H1 (cell line): ENCODE measurements at regions not wholly inside any gene's neighbourhood (a gene's known extent, or its start where the extent isn't known, plus 50 kb on each side); places are given as distances from the start of the nearest gene placed in this dataset.

Experiments
- CTCF ChIA-PET: fragments of 300-600 bp; sonication (Branson Sonifier 250); formaldehyde crosslinking; loops from one replicate; lab custom pipeline; 2021; ENCODE audit not compliant: partially characterized antibody; lab: Charles Lee
- POLR2A ChIA-PET: fragments of 300-600 bp; sonication (Branson Sonifier 250); formaldehyde crosslinking; loops from one replicate; lab custom pipeline; 2021; ENCODE audit warnings: inconsistent platforms; ENCODE audit not compliant: partially characterized antibody; lab: Charles Lee
- DNase-seq, 2 experiments: peaks; one replicate each; pipeline versions ENCODE4 v3.0.0 to v3.0.0-alpha.2; 2010 to 2022; ENCODE audit warnings: low spot score in 2 of 2, low read depth in 1 of 2, mixed read lengths in 1 of 2
- FAIRE-seq: peaks from 2 replicates; lab custom pipeline; 2011; peaks lifted over from hg19 to GRCh38; lab: Jason Lieb, UNC
- H2AFZ ChIP-seq: 2 replicates; pipeline ENCODE4 v1.8.1; 2012; ENCODE audit warnings: low read length, inconsistent platforms
- H2AK5ac ChIP-seq: 2 replicates; pipeline ENCODE4 v1.6.1; 2013; ENCODE audit warnings: low read depth, low read length
- H2BK120ac ChIP-seq: replicated peaks from 2 replicates; pipeline ENCODE3; 2013; ENCODE audit warnings: low read depth, low read length, inconsistent platforms
- H2BK12ac ChIP-seq: 2 replicates; pipeline ENCODE4 v1.6.1; 2013; ENCODE audit warnings: low read depth, low read length
- H2BK15ac ChIP-seq: 2 replicates; pipeline ENCODE4 v1.6.1; 2013; ENCODE audit warnings: low read length
- H2BK20ac ChIP-seq: 2 replicates; pipeline ENCODE4 v1.6.1; 2013; ENCODE audit warnings: low read length
- H2BK5ac ChIP-seq: 2 replicates; pipeline ENCODE4 v1.6.1; 2013; ENCODE audit warnings: low read depth, low read length
- H3K14ac ChIP-seq: 2 replicates; pipeline ENCODE4 v1.6.1; 2013; ENCODE audit warnings: inconsistent platforms; ENCODE audit not compliant: insufficient read length
- H3K18ac ChIP-seq: 2 replicates; pipeline ENCODE4 v1.6.1; 2013; ENCODE audit warnings: low read length; ENCODE audit errors: extremely low read depth
- H3K23ac ChIP-seq: 2 replicates; pipeline ENCODE4 v1.6.1; 2013; ENCODE audit warnings: inconsistent platforms; ENCODE audit not compliant: insufficient read length
- H3K23me2 ChIP-seq: 2 replicates; pipeline ENCODE4 v1.6.1; 2013; ENCODE audit warnings: low read depth, low read length
- H3K27ac ChIP-seq: 2 replicates; pipeline ENCODE4 v1.6.1; 2011; ENCODE audit warnings: low read depth, low read length, inconsistent platforms
- H3K27me3 ChIP-seq, 4 experiments: replicated peaks in 1 of 4; 1 replicate in 1 of 4; 2 replicates in 3 of 4; pipeline versions ENCODE4 v1.6.1 to v1.8.1; 2011 to 2013; ENCODE audit warnings: low read length in 3 of 4, mild to moderate bottlenecking in 3 of 4, inconsistent platforms in 2 of 4, mixed read lengths in 2 of 4, moderate library complexity in 1 of 4; ENCODE audit not compliant: control insufficient read depth in 3 of 4, insufficient read depth in 3 of 4; ENCODE audit errors: extremely low read depth in 1 of 4
- H3K36me3 ChIP-seq, 4 experiments: 2 replicates each; pipeline versions ENCODE4 v1.6.1 to v1.8.1; 2011 to 2013; ENCODE audit warnings: mild to moderate bottlenecking in 4 of 4, low read length in 3 of 4, moderate library complexity in 2 of 4, control low read depth in 1 of 4, inconsistent platforms in 1 of 4; ENCODE audit not compliant: insufficient read depth in 4 of 4, control insufficient read depth in 2 of 4
- H3K4ac ChIP-seq: replicated peaks from 2 replicates; pipeline ENCODE3; 2013; ENCODE audit warnings: low read length, low read depth, mixed read lengths, inconsistent platforms; ENCODE audit not compliant: insufficient read length
- H3K4me1 ChIP-seq, 4 experiments: replicated peaks in 1 of 4; 1 replicate in 1 of 4; 2 replicates in 3 of 4; pipeline versions ENCODE4 v1.6.1 to v1.8.1; 2011 to 2013; ENCODE audit warnings: low read length in 3 of 4, inconsistent platforms in 2 of 4, mixed read lengths in 1 of 4; ENCODE audit not compliant: insufficient read depth in 4 of 4, control insufficient read depth in 3 of 4
- H3K4me2 ChIP-seq, 2 experiments: 2 replicates each; pipeline versions ENCODE4 v1.6.1 to v1.8.1; 2011 to 2013; ENCODE audit warnings: low read depth in 2 of 2, low read length in 2 of 2, control low read depth in 1 of 2, inconsistent platforms in 1 of 2, mild to moderate bottlenecking in 1 of 2; ENCODE audit not compliant: insufficient read depth in 1 of 2
- H3K4me3 ChIP-seq, 4 experiments: fragments of 200-600, 300-600 bp in 1 of 4; sonication (generic), shearing (Covaris generic), sonication (Bioruptor Twin) in 1 of 4; 2 replicates each; pipeline versions ENCODE4 v1.5.1 to v1.8.1; 2011 to 2016; ENCODE audit warnings: low read length in 4 of 4, low read depth in 3 of 4, control low read depth in 2 of 4, inconsistent platforms in 2 of 4, mild to moderate bottlenecking in 2 of 4, mixed read lengths in 1 of 4, moderate library complexity in 1 of 4; ENCODE audit not compliant: insufficient read depth in 2 of 4; ENCODE audit errors: extremely low read depth in 1 of 4
- H3K56ac ChIP-seq: replicated peaks from 2 replicates; pipeline ENCODE3; 2013; ENCODE audit warnings: low read depth, mild to moderate bottlenecking, mixed read lengths, low read length, inconsistent platforms; ENCODE audit not compliant: insufficient read length
- H3K79me1 ChIP-seq: 2 replicates; pipeline ENCODE4 v1.6.1; 2013; ENCODE audit warnings: low read depth, low read length, control low read depth
- H3K79me2 ChIP-seq, 2 experiments: 2 replicates each; pipeline versions ENCODE4 v1.6.1 to v1.8.1; 2012 to 2013; ENCODE audit warnings: low read length in 2 of 2, mild to moderate bottlenecking in 2 of 2, inconsistent platforms in 1 of 2; ENCODE audit not compliant: insufficient read depth in 2 of 2, control insufficient read depth in 1 of 2
- H3K9ac ChIP-seq, 4 experiments: replicated peaks in 1 of 4; 1 replicate in 1 of 4; 2 replicates in 3 of 4; pipeline versions ENCODE4 v1.6.1 to v1.8.1; 2011 to 2013; ENCODE audit warnings: low read depth in 3 of 4, low read length in 3 of 4, control low read depth in 2 of 4, mild to moderate bottlenecking in 2 of 4, moderate library complexity in 2 of 4, inconsistent platforms in 1 of 4; ENCODE audit errors: extremely low read depth in 1 of 4
- H3K9me3 ChIP-seq, 2 experiments: 2 replicates each; pipeline versions ENCODE4 v1.6.1 to v1.8.1; 2012 to 2013; ENCODE audit warnings: mild to moderate bottlenecking in 2 of 2, moderate library complexity in 2 of 2, control low read depth in 1 of 2, inconsistent platforms in 1 of 2, low read depth in 1 of 2, low read length in 1 of 2, mixed read lengths in 1 of 2; ENCODE audit not compliant: insufficient read depth in 2 of 2
- H4K20me1 ChIP-seq, 2 experiments: replicated peaks in 1 of 2; 2 replicates each; pipeline versions ENCODE3 to v1.8.1; 2011 to 2013; ENCODE audit warnings: inconsistent platforms in 2 of 2, low read length in 2 of 2, mild to moderate bottlenecking in 1 of 2; ENCODE audit not compliant: insufficient read depth in 2 of 2, control insufficient read depth in 1 of 2
- H4K5ac ChIP-seq: 2 replicates; pipeline ENCODE4 v1.6.1; 2013; ENCODE audit warnings: low read length, low read depth, mixed read lengths, inconsistent platforms; ENCODE audit not compliant: insufficient read length
- H4K8ac ChIP-seq: 2 replicates; pipeline ENCODE4 v1.8.0; 2013; ENCODE audit warnings: mild to moderate bottlenecking, moderate library complexity, low read length, inconsistent platforms; ENCODE audit not compliant: insufficient read depth; ENCODE audit errors: extremely low read depth
- H4K91ac ChIP-seq: replicated peaks from 2 replicates; pipeline ENCODE3; 2013; ENCODE audit warnings: low read length, mixed read lengths, inconsistent platforms; ENCODE audit not compliant: insufficient read length
- PHF8 ChIP-seq: fragments of 200-600 bp; sonication (generic); conservative IDR thresholded peaks from 2 replicates; pipeline ENCODE4 v1.7.1; 2012; ENCODE audit warnings: low read depth, mild to moderate bottlenecking, inconsistent platforms, low read length, moderate library complexity
- POLR2A ChIP-seq, 2 experiments: IDR thresholded peaks; 1 replicate in 1 of 2; 2 replicates in 1 of 2; pipeline ENCODE4 v1.6.1; 2011; ENCODE audit warnings: low read depth in 2 of 2, low read length in 2 of 2, mild to moderate bottlenecking in 2 of 2; ENCODE audit errors: control extremely low read depth in 1 of 2
- SP4 ChIP-seq: IDR thresholded peaks from 2 replicates; pipeline ENCODE4 v1.6.1; 2012; ENCODE audit warnings: low read length, inconsistent platforms
- WGBS, 2 experiments: shearing (Covaris generic) in 1 of 2; methylation state at CpG; one replicate each; pipeline versions ENCODE4 v1.1.6 to v1.1.7; 2013 to 2015; ENCODE audit warnings: low lambda C conversion rate in 2 of 2, mixed read lengths in 2 of 2, inconsistent platforms in 1 of 2, low coverage in 1 of 2, missing lambda C conversion rate in 1 of 2; ENCODE audit not compliant: insufficient replicate concordance in 2 of 2, insufficient coverage in 1 of 2, insufficient read length in 1 of 2; ENCODE audit errors: extremely low coverage in 1 of 2, missing lambda C conversion rate in 1 of 2; 5-methylcytosine and 5-hydroxymethylcytosine counted together

- Histone ChIP-seq H4K5ac (no peak overlapping the region), H2BK12ac (no peak overlapping the region), H3K4me3 (no peak overlapping the region), H2BK15ac (no peak overlapping the region), H3K4ac (no peak overlapping the region), H3K79me2 (no peaks in the 10 kb centered on the region), H3K14ac (no peak overlapping the region), H4K8ac (no peak overlapping the region), H2AK5ac (no peak overlapping the region), H2AFZ (0 out of 2 replicates have a peak overlapping the region, but pooled peaks have one; percentile 6), H3K9ac (no peak overlapping the region), H4K20me1 (no peaks in the 10 kb centered on the region), H3K56ac (no peak overlapping the region), H3K27me3 (no peaks in the 10 kb centered on the region), H3K4me2 (no peak overlapping the region), H2BK20ac (no peak overlapping the region), H3K27ac (no peak overlapping the region), H3K9me3 (no peaks in the 10 kb centered on the region), H2BK120ac (no peak overlapping the region), H4K91ac (no peak overlapping the region), H3K4me1 (peaks cover 0 to 2% (median 0%) of the 10 kb centered on the region in 4 experiments; a peak in 2 of 7 replicates), H3K23ac (no peak overlapping the region), H3K79me1 (no peaks in the 10 kb centered on the region), H3K18ac (no peak overlapping the region), H3K23me2 (no peaks in the 10 kb centered on the region; the same call in 1 of the 2 replicates), H2BK5ac (no peak overlapping the region), H3K36me3 (no peaks in the 10 kb centered on the region)
- FAIRE-seq (no peak), DNase-seq (no peak)
- 90% methylated on average over 13 of the region's 13 CpGs; no CpG with 5 or more reads in 1 of the 2 experiments for WGBS, 2 experiments
- TF ChIP-seq SP4 (no peak), POLR2A (IDR thresholded peaks at IDR 0.05; ENCODE audit: control extremely low read depth in 1 of 2, low read depth in 2 of 2, low read length in 2 of 2) (no peak), PHF8 (no peak)
- CTCF ChIA-PET: interaction anchor here (1.2 kb wide), 1 partner anchor 15 kb away, joined by 3 read pairs; no protein-coding TSS in a partner anchor
- POLR2A ChIA-PET: no interaction called here
Observed at GRCh38 chr2:8500124-8501054, 181.5 kb upstream of the ID2 start.
